HG02885 (cell line): ENCODE measurements at regions not wholly inside any gene's neighbourhood (a gene's known extent, or its start where the extent isn't known, plus 50 kb on each side); places are given as distances from the start of the nearest gene placed in this dataset.

Experiments
- ATAC-seq: cut with Tn5 transposase; IDR thresholded peaks from one replicate; pipeline ENCODE4 v1.9.1; 2021; ENCODE audit warnings: mild to moderate bottlenecking; ENCODE audit not compliant: unreplicated experiment, poor library complexity

DNA sequence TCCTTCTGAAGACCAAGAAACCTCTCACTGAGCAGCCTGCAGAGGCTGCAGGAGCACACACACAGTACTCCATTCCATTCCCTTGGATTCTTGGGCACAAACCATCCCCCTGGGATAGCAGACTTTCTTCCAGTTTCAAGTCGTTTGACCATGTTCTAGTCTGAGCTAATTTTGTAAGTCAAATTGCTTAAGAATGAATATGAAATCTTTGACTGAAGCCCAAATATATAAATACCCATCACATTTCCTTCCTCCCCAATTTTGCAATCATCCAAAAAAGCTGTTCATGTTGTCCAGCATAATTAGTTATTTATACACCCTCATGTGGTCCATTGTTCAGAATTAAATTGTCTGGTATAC, 231.2 kb upstream of the TPRG1 start:
- no peak for ATAC-seq

- ATAC-seq: no peak
These were observed 230.7 kb upstream of the TPRG1 start for GRCh38 chr3:188941103-188941502.

DNA sequence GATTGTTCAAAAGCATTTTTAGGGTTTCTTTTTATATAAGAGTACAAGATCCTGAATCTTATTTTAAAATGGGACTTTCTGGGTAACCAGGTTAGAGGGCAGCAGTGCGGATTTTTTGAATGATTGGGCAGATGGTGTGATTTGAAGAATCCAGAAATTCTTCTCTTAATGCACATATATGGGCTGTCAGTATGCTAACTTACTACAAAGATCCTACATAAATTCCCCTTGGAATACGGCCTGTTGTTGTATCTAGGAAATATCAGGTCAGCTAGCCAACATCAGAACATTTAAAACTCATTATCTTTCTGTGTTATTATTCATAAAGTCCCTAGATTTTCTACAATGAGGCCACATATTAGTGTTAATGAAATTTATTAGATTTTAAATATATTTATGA, 229.6 kb upstream of the TPRG1 start:
- ATAC-seq: no peak

GRCh38 chr3:188943591-188943990, 228.2 kb upstream of the TPRG1 start:
- no peak for ATAC-seq

DNA sequence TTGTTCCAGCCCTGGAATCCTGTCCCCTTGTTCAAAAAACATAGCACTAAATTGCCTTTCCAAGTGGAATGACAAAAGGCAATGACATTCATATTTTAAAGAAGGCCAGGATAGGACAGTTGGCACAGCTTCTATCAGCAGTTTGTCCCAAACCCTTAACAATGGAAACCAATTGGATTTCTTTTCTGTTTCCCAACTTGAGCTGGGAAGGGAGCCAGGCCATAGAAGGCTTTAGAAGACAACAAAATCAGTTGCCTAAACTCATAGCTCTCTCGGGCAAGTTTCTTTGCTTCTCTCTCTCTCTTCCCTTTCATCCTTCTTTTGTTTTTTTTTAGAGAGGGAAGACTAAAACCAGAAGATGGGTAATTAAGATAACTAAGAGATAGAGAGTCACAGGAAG, 227.7 kb upstream of the TPRG1 start:
- no peak for ATAC-seq

GRCh38 chr3:188946351-188947240, 225.2 kb upstream of the TPRG1 start:
- no peak for ATAC-seq

DNA sequence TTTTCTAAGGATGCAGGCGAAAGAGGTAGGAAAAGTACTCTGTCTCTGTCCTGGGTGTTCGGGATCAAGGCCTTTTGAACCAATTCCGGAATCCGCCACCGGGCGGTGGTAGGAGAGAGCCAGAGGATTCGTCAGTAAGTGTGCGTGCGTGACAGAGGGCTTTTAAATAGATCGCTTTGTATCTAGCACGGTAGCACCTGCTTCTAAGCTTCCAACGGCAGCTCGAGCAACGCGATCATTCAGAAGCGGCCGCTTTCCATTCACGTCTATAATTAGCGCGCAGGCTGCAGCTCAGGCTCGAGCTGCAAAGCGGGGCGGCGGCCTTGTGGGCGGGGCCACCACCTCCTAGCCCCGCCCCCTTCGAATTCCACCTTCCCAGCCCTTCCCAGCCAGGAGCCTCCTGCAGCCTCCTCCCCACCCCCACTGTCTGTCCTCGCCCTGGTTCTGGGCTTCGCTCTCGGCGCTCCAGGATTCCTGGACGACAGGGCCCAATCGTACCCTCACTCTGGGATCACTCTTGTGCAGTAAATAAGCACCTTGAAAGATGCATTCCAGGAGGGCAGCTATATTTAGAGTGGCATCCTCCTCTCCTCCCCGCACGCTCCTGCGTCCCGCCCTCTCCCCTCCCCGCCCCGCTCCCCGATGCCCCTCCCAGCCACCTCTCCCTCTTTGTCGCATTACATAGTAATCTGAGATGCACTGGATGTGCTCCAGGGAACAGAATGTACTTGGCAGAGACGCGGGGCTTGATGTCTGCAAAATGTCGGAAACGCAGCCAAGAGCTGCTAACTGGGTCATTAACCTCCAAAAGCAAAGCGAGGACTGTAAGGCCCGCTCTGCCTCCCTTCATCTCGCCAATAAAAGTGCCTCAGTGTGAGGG, 224.1 kb upstream of the TPRG1 start:
- no peak for ATAC-seq

GRCh38 chr3:188948281-188948996, 223.3 kb upstream of the TPRG1 start:
- no peak for ATAC-seq

GRCh38 chr3:188948997-188949389, 222.8 kb upstream of the TPRG1 start:
- no peak for ATAC-seq

- ATAC-seq: no peak
These were observed 222.3 kb upstream of the TPRG1 start for GRCh38 chr3:188949456-188949855.

DNA sequence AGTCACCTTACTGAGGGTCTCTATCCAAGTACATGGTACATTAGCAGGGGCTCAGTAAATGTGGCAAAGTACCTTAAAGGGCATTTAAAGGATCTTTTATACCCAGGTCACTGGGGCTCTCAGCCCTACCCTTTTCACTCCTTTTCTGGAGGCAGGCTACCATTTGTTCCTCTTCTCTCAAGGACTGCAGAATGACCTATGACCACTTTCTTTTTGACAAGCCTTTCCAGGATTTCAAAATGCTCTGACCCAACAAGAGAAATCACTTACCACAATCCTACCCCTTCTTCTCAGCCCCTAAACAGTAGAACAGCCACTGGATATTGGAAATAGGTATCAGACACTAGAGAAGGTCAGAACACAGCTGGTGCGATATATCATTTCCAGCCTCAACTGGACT, 221.8 kb upstream of the TPRG1 start:
- no peak for ATAC-seq

GRCh38 chr3:188950832-188951489, 220.8 kb upstream of the TPRG1 start:
- ATAC-seq: no peak

DNA sequence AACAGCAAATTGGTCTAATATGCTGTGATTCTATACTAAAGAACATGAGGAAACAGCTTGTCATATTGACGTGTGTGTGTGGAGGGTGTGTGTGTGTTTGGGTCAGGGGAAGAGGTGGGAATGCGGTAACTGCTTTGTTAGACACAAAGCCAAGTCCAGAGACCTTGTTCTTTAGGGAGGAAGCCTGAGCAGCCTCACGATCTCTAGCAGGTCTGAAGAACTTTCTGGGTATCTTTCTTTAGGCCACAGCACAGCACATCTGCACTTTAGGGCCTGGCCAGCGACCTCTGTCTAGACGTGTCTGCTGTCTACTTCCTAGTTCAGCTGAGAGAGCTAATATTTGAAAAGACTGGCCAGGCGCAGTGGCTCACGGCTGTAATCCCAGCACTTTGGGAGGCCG, 220.0 kb upstream of the TPRG1 start:
- ATAC-seq: no peak

DNA sequence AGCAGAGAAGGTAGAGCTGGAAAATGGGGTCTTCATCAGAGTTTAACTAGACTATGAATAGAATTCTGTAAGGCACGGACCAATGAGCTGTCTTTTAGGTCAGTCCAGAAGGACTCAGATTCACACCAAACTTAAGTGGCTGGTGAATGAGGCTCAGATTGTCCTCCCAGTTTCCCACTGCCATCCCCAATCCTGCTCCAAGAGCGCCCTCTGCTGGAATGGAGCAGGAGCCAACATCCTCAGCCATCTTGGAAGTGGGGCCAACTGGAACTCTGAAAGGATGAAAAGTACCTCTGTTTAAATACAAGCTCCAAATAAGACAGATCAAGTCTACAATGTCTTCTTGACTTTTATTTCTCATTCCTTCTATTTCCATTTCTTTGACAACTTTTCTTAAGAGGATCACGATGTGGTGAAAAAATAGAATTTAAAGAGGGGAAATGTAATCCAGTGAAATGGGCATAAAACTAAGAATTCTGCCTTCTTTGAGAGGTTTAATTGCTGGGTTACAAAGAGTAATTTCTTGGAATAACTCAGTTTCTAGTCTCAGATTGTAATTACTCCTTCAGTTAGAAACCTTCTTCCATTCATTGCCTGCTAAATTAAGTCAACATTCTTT, 217.1 kb upstream of the TPRG1 start:
- ATAC-seq: peak; percentile 58

- ATAC-seq: no peak
These were observed 215.9 kb upstream of the TPRG1 start for GRCh38 chr3:188955919-188956318.

DNA sequence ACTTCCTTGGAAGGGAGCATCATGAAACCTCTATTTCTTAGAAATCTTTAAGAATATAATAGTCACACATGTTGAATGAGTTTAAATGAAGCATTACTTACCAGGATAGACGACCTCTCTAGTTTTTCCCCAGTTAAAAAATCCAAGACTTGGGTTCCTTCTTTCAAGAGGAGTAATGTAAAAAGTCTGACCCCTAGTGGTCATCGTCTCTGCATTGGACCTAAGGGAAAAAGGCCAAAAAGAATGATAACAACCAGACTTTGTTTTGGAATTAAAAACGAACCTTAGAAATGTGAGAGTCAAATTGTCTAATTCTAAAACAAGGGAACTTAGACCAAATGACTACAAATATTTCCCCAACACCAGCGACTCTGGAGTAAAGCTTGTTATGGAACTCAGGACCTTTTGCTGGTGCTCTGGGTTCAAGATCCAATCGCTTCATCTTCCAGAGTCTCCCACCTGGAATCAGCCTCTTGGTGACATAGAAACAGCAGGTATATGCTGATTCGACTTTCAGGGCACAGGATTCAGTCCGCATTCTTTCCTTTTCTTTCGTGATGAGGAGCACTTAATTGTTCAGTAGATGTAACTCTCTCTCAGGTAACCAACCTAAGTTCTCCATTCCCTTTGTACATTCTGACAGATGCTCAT, 214.8 kb upstream of the TPRG1 start:
- no peak for ATAC-seq

DNA sequence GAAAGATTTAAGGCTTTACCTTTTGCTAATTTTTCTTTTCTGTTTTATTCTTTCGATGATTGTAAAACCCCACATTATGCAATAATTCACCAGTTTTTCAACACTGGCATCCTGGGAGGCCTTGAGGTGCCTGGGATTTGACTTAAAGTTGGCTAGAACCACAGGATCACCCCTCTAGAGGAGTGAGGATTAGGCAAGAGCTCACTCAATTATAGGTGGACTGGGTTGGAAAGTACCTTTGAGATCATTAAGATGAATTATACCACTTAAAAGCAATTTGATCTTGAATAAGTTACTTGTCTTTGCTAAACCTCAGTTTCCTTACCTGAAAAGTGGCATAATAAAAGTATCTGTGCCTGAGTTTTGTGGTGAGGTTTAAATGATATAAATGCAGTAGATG, 212.8 kb upstream of the TPRG1 start:
- no peak for ATAC-seq

- ATAC-seq: no peak
These were observed 209.2 kb upstream of the TPRG1 start for GRCh38 chr3:188962253-188963247.
